ENCODE measurements at regions not wholly inside any gene's neighbourhood (a gene's known extent, or its start where the extent isn't known, plus 50 kb on each side); places are given as distances from the start of the nearest gene placed in this dataset.

GRCh38 chr5:163809473-163809872 lies 304.1 kb downstream of the MAT2B start:
- TF ChIP-seq CTCF (IDR thresholded peaks at IDR 0.05; ENCODE audit: insufficient read depth, low read length, poor library complexity, severe bottlenecking): no peak
- no peak for TF ChIP-seq EZH2phosphoT487 (conservative IDR thresholded peaks at IDR 0.05; ENCODE audit: low read length)

All from SU-DHL-6 (cell line).